PC-9 (cell line): ENCODE measurements at regions not wholly inside any gene's neighbourhood (a gene's known extent, or its start where the extent isn't known, plus 50 kb on each side); places are given as distances from the start of the nearest gene placed in this dataset.
"Not testable (repeated sequence)": the region's sequence is repeated elsewhere in the genome, so short reads cannot be mapped to it uniquely, and the experiment has no call there.

Source experiments
- CTCF ChIP-seq: fragments of 200-600 bp; sonication (generic); conservative IDR thresholded peaks from 2 replicates; pipeline ENCODE4 v1.6.1; 2017; ENCODE audit warnings: mixed run types, antibody characterized with exemption, mild to moderate bottlenecking, moderate library complexity
- EZH2 ChIP-seq: fragments of 200-600 bp; sonication (generic); IDR thresholded peaks from 2 replicates; pipeline ENCODE4 v1.8.0; 2017; ENCODE audit warnings: antibody characterized with exemption, low read depth

GRCh38 chr13:52235900-52236595, 76.7 kb upstream of the NEK3 start:
- TF ChIP-seq CTCF, result peak; percentile 76
- not testable (repeated sequence) for TF ChIP-seq EZH2
